Stimulated activated CD8-positive, alpha-beta memory T cell treated with anti-CD3 and anti-CD28 coated beads, Interleukin-15, amount 100 ng/mL, for 1 hour (primary cell): ENCODE measurements at regions not wholly inside any gene's neighbourhood (a gene's known extent, or its start where the extent isn't known, plus 50 kb on each side); places are given as distances from the start of the nearest gene placed in this dataset.

ENCODE experiments used
- DNase-seq: peaks from one replicate; pipeline ENCODE4 v3.0.0-alpha.2; 2020; ENCODE audit warnings: low read depth

DNA sequence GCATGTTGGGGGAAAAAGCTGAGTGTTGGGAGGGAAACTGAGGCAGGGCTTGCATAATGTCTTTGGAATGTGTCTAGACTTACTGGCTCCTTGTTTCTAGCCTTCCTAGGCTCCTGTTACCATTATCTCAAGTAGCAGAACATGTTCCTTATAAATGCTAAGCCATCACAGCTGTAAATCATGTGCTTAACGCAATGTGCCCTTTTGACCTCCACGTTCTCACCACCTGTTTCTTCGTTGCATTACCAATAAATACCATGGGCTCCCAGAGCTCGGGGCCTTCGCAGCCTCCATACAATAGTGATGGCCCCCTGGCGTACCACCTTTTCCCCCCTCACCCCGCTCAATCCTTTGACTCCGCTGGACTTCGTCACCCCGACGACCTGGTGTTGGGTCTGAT lies 54.0 kb upstream of the CWC22 start:
- no peak for DNase-seq

DNA sequence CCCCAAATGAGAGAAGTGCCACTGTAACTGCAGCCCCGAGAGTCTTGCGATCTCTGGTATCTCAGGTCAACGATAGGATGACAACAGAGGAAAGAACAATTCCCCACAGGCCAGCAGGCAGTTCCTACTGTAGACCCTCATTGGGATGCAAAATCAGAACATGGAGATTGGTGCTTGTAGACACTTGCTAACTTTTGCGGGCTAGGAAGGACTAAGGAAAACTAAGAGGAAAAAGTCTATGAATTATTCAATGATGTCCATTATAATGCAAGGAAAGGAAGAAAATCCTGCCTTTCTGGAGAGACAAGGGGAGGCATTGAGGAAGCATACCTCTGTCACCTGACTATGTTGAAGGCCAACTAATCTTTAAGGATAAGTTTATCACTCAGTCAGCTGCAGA lies 51.9 kb upstream of the CWC22 start:
- DNase-seq = no peak

DNA sequence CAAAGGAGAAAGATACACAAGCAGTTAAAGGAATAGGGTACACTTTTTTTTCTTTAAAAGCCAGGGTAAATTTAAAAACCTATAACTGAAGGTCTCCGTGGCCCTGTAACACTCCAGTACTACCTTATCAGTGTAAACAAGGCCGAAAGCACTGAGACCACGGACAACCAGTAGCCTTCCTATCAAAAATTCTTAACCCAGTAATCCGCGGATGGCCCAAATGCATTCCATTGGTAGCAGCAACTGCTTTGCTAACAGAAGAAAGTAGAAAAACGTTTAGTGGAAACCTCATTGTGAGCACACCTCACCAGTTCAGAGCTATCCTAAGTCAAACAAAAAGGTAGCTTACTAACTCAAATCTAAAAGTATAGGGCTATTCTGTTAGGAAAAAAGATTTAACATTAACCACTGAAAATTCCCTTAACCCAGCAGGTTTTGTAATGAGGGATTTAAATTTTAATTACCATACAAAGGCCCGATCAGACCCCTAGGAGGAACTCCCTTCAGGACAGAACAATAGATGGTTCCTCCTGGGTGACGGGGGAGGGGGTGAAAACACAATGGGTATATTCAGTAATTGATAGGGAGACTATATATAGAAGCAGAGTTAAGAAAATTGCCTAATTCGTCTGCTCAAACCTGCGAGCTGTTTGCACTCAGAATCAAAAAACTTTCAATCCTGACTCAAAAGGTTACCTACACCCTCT lies 50.8 kb upstream of the CWC22 start:
- DNase-seq = no peak
